ENCODE measurements at regions not wholly inside any gene's neighbourhood (a gene's known extent, or its start where the extent isn't known, plus 50 kb on each side); places are given as distances from the start of the nearest gene placed in this dataset.

- TF ChIP-seq POLR2AphosphoS5 (IDR thresholded peaks at IDR 0.05) (no peak), POLR2A (IDR thresholded peaks at IDR 0.05) (no peak)
Measured at GRCh38 chr2:195559431-195559914, 97.6 kb upstream of the SLC39A10 start.

Data from breast epithelium (tissue), 3 donors.